NCI-H1048 (cell line): ENCODE measurements at regions not wholly inside any gene's neighbourhood (a gene's known extent, or its start where the extent isn't known, plus 50 kb on each side); places are given as distances from the start of the nearest gene placed in this dataset.

ENCODE experiments used
- DNase-seq: peaks from one replicate; lab custom pipeline; 2025; lab: John Stamatoyannopoulos, UW

DNA sequence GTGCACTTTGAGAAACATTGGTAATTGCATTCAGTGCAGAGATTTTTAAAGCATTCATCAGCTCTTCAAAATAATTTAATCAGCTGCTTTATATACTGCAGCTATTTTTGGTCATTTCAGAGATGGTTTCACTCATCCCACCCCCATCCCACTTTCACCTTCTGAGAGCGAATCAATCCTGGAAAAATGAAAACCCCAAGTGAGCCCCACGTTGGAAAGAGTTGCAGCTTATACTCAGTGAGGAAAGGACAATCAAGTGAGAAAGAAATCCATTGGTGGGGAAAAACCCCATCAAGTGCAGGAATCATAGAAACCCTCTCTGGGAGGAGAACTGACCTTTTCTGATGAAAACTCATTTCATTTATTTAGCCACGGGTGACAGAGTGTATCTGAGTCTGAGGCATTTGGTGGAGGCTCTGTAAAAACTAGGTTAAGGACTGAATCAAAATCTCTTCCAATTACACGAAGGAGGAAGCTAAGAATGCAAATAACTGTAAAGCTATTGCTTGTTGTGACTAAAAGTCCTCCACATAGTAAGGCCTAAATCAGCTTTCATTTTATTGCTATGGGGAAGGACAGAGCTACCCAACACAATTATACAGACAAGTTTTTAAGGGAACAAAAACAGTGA lies 240.4 kb upstream of the PGRMC2 start:
- DNase-seq, result no peak

DNA sequence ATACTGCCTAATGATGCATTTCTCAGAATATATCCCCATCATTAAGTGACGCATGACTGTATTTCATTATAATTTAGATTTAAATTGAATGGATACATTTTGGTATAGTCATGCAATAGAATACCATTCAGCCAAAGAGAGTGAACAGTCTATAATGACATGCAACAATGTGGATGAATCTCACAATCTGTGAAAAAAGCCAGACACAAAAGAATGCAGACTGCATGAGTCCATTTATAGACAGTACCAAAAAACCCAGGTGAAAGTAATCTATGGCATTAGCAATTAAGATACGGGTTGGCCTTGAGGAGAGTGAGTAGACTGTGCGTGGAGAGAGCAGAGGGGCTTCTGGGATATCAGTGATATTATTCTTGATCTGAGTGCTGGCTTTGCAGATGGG lies 239.7 kb upstream of the PGRMC2 start:
- DNase-seq, result no peak

DNA sequence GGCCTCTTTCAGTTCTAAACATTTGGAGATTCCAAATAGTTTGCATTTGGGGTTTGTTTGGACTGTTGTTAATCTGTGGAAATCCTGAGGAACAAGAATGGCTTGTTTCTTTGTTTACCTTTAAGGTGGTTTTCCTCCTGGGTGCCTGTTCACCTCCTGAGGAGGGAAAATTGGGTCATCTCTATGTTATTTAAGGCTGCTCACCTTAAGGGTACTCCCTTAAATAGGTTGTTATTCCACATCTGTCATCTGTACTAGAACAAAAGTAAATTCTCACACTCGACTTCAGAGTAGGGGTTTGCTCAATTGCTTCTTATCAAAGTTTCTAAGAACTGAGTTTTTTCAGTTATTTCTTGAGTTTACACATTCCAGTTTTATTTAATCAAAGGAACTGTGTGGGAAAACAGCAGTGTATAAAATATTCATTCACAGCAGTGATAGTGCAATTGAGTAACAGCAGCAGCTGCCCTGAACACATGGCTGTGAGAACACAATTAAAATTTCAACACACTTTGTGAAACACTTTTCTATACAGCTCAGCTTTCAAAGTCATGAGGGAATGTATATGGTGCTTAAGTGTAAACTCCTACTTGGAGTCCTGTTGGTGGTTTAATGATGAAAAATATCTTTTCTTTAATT lies 238.5 kb upstream of the PGRMC2 start:
- DNase-seq, result no peak

DNA sequence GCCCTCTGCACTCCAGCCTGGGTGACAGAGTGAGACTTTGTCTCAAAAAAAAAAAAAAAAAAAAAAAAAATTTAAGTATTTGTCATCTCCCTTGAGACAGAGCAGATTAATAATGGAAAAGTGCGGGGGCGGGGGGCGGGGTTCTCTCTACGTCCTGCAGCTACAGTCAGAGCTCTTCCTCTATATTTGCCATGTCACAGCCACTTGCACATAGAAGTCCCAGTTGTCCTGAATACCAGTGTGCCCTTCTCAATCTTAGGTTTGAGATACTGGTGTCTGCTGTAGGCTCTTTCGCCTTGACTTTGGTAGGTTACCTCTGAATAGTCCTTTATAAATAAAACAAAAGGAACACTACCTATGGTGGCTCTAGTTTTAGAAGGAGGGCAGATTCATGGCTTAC lies 237.8 kb upstream of the PGRMC2 start:
- no peak for DNase-seq

DNA sequence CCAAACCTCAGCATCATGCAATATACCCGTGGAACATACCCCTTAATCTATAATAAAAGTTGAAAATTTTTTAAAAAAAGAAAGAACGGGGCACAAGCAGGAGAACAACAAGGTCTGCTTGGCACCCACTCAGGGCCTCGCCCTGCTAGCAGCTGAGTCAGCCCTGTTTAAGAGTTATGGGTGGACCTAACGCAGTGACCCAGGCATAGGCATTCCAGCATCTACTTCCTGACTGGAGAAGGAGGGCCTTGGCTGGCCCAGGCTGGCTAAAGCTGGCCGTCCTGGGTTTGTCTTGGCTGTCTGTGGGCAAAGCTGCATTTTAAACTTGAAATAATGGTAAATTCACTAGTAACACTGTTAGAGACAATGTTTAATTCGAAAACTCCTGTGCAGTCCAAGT lies 236.7 kb upstream of the PGRMC2 start:
- DNase-seq, result no peak

DNA sequence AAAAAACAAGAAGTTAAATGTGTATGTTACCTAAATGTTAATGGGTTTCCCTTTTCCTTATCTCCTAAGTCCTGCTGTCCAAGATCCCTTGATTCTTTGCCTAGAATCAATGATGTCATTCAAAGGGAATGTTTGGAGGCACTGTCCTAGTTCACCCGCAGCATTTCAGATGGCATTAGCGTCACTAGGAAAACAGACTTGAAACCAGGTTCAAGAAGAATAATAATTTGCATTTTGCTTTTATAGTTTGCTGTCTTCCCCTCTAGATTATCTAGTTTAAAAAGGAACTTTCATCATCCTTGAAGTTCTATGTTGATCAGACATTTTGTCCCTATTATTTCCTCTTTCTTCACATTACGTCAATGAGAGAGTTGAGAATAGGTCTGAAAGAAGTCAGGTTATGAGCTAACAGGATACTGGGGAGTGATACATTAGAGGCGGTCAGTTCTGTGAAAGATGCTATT lies 234.1 kb upstream of the PGRMC2 start:
- DNase-seq, result no peak

DNA sequence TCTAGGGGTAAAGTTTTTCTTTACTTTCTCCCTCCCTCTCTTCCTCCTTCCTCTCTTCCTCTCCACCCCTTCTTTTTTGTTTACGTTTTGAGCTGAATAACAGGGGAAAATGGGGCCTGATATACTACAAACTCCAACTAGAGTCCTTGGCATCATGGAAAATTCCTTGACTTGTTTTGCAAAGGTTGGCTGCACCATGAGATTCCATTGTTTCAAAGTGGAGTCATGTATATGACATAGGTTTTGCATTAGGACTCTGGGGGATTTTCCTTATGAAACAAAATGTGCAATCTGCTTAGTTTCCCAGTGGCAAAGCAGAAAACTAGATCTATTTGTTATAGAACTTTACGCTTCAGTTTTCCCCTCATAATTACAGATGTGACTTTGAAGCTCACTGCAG lies 233.5 kb upstream of the PGRMC2 start:
- no peak for DNase-seq

DNA sequence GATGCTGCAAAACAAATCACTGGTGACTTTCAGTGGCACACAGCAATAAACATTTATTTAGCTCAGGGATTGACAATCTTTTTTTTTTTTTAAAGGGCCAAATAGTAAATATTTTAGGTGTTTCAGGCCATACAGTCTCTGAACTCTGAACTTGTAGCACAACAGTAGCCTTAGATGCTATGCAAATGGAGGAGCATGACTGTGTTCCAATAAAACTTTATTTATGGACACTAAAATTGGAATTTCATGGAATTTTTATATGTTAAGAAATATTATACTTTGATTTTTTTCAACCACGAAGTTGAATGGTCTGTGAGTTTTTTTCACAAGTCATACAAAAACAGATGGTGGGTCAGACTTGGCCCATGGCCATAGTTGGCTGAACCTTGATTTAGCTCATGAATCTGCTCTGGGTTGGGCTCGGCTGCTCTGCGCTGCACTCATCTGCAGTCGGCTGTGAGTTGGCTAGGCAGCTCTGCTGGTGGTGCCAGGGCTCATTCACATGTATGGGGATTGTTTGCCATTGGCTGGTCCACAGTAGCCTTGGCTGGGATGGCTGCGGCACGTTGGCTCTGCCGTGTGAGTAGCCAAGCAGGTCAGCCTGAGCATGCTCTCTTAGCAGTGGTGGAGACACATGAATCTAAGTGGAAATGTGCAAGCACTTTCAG lies 231.7 kb upstream of the PGRMC2 start:
- no peak for DNase-seq

DNA sequence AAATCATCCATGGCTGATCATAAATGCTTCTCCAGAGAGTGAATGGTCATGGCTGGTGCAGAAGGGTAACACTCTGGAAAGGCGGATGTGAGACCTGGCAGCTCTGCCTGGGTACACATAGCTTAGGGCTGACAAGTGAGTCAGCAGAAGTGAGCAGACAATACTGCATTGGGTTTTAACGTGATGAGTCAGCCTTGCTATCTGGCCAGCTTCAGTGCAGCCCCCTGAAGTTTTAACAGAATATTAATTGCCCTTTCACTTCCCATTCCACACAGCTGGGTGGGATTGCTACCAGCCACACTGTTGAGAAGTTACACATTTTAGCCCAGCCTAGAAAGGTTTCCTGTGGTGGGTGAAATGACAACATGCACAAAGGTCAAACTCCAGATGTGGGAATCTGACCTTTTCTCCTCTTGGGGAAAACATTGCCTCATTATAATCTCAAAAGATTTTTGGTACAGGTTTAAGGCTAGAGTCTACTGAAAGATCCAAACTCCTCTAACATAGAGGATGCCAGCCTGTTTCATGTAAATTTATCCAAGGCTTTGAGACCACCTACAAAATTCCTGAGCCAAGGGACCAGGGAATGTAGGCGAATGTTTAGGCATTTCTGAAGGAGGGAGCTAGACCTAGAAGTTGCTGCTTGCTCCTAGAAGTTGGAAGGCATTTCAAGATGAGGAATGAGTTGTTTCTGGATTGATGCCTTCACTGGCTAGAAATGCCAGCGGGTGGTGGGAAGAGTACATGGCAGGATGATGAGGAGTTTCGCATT lies 230.3 kb upstream of the PGRMC2 start:
- no peak for DNase-seq

DNA sequence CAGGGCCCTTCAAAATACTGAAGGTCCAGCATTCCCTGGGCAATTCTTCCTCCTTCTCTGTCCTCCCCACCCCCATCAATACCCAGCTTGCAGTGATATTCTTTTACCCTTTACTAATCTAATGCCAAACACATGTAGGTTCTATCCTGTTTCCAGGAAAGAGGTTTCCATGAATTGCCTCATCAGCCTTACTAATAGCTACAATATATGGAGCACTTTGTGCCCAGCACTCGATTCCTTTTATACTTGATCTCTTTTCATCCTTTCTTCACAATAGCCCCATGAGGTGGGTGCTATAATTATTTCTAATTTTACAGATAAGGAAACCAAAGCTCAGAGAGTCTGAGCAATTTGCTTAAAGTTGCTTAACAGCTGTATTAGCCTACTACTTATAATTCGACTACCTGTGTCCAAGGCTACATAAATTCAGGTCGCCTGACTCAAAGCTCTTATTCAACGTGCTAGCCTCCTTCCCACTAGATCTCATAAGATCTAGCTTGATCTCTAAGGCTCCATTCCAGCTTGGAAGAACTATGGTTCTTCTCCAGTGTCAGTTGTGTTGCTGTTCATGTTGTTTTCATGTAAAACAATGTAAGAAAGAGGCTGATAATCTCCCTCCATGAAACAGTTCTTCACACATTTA lies 229.6 kb upstream of the PGRMC2 start:
- no peak for DNase-seq

DNA sequence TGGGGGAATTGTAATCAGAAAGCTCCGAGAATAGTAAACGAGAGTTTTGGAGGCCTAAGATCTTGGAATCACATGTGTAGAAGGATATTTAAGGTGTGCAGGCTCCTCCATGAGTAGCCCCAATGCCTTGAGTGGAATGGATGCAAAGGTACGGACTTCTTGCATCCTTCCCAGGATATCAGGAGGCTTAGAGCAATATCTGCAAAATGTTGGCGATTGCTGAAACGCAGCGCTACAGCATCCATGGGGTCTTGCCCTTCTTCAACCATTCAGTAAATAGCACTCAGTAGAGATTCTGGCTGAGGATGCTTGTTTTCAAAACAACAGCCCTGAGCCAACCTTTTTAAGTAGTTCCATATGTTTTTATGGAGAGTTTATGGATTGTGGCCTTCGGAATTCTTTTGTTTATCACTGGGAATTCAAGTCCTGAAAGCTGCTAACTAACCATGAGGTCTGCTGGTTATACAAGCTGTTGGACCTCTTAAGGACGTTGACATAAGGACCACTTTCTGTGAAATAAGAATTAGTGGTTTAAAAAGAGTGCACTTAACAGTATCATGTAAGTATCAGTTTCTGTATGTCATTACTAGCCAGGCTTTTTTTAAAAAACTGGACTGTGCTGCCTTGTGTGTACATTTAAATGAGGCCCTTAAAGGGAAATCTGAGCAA lies 228.8 kb upstream of the PGRMC2 start:
- no peak for DNase-seq

DNA sequence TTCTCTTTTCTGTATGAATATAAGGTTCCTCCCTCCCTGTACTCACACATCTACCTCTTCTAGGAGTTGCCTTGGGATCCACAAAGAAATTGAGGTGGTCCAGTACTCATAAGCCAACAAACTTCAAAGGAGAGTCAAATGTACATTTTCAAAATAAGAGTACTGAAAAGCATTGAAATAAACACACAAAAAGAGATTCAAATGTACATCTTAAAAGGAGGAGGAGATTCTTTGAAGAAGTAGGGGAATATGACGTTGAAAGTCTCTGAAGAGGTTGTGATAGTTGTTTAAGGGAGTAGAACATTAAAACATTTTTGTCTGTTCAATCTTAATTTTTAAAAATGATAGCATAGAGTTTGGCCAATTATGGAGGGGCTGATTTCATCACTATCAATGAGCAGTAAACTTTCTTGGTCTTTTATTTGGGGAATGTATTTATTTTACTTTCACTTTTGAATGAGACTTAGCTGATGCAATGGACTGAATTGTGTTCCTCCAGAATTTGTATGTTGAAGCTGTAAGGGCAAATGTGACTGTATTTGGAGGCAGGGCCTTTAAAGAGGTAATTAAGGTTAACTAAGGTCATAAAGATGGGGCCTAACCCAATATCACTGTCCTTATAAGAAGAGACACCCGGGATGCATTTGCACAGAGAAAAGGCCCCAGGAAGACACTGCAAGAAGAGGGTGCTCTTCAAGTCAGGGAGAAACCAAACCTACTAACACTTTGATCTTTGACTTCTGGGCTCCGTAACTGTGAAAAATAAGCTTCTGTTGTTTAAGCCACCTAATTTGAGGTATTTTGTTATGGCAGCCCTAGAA lies 226.3 kb upstream of the PGRMC2 start:
- DNase-seq, result no peak

DNA sequence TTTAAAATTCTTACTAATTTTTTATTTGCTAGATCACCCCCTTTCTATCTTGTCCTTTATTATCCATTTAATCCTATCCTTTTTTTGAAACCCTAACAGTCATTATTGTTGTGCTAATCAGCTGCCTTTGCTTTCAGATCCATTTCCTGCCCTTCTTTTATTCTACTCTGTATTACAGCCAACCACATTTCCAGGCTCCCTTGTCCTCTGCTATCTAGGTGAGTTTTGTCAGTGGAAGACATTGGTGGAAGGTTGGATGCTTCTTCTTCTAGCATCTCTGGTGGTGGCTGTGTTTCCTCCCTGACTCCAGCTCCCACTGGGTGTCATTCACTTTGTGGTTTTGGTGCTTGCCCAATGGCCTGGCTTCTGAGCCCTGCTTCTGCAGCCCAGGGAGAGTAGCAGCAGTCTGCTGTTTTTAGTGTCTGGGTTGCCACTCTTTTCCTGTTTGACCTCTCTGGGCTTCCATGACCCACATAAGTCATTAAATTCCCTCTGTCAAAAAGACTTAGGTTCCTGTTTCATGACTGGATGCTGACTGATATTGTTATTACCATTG lies 225.2 kb upstream of the PGRMC2 start:
- no peak for DNase-seq

DNA sequence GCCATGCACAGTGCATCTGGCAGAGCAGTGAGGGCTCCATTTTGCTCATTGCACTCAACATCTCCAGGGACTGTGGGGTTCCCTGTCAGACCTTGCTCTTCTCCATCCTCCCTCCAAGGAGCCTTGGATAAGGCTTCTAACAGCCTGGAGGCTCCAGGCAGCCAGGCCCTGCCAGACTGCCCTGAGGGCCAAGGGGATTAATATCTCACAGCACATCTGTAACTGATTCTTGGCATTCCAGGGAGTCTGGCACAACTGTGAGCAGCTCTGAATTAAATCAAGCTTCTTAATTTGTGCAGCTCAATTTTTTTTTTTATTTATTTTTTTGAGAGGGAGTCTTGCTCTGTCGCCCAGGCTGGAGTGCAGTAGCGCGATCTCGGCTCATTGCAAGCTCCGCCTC lies 224.5 kb upstream of the PGRMC2 start:
- DNase-seq, result no peak

DNA sequence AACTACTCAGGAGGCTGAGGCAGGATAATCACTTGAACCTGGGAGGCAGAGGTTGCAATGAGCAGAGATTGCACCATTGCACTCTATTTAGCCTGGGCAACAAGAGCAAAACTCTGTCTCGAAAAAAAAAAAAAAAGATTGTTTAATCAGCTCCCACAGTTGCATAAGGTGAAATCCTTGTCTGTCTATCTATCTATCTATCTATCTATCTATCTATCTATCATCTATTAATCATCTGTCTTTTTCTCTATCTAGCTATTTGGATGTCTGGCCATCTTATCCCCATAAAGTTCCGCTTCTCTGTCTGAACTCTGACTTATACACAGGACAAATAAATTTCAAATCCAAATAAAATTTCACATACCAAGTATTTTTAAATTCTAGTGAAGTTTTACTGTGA lies 223.2 kb upstream of the PGRMC2 start:
- DNase-seq, result no peak

DNA sequence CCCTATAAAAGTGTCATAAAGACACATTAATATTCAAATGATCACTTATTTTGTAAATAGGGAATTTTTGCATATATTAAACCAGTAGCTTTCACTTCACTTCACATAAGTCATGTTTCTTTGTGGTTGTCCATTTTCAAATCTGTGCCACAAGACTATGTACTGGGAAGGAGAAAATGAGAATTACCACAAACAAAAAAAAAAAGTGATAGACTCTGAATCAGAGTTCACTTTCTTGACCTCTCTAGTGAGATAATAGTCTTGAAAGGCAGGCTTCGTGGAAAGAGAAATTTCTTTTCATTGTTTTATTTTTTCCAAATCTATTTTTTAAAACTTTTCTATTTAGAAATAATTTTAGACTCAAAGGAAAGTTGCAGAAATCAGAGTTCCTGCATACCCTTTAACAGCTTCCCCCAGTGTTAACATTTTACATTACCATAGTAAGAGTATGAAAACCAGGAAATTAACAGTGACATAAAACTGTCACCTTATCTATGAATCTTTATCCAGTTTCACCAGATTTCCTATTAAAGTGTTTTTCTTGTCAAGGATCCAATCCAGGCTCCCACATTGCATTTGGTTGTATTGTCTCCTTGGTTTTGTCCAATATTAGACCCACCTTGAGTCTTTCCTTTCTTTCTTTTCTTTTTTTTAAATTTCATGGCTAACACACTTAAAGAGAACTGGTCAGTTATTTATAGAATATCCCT lies 215.4 kb upstream of the PGRMC2 start:
- DNase-seq, result no peak

DNA sequence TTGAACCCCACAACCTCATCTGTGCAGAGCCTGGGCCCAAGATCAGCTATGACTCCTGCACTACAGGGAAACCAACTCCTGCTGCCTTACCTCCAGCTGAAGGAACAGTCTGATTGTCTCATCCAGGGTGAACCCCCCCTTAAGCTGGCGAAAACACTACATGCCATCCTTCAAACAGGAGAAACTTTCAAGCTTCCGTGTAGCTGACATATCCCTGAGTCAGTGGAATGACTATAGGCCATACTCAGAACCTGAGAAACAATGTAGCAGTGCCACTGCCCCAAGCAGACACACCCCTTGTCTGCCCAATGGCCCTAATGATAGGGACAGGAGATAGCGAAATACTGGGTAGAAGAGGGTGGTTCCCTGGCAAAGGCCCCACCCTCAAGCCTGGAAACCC lies 213.6 kb upstream of the PGRMC2 start:
- DNase-seq, result no peak

DNA sequence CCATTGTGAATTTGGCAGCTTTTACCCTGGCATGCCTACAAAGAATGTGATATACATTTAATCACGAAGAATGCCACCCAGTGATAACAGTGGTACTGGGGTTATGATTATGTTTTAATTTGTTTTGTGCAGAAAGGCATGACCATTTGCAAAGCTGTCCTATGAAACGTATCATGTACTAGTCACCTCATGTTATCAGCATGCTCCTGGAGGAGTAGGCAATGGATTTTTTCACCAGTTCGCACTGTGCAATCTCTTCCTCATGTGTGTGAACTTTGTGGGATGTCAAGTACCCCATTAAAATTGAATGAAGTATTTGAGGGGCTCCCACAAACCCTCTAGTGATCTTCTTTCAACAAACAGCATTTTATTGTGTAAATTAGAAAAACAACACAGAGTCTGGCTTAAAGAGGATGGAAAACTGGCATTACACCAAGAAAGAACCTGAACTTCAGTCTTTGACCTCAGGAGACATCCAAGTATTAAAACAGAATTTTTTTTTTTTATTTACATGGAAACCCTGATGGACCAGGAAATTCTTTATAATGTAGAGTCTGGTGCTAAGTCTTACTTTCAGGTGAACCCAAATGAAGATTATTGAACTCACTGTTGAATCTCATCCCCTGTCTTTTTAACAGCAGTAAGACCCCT lies 200.6 kb upstream of the PGRMC2 start:
- DNase-seq, result no peak

DNA sequence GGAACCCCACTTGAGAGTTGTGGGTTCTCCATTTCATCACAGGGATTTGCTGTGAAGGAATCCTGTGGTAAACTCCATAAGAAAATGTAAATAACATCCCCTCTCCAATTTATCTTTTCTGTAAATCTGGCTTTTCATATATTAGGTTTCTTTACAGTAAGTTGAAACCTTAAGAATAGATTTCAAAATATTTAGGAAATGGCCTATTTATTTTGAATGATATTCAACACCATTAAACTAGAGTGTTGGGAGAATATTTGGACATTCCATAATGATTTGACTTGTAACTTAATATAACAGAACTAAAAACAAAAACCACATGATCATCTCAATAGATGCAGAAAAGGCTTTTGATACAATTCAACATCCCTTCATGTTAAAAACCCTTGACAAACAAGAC lies 197.3 kb upstream of the PGRMC2 start:
- DNase-seq, result no peak
